H1 (cell line): ENCODE measurements at regions not wholly inside any gene's neighbourhood (a gene's known extent, or its start where the extent isn't known, plus 50 kb on each side); places are given as distances from the start of the nearest gene placed in this dataset.

Experiments
- CBX8 ChIP-seq: fragments of 300-800, 300-1000 bp; sonication (generic); IDR thresholded peaks from 2 replicates; pipeline ENCODE4 v1.7.1; 2016; ENCODE audit warnings: low read depth, low read length, borderline replicate concordance
- CEBPB ChIP-seq: IDR thresholded peaks from 2 replicates; pipeline ENCODE4 v1.6.1; 2012; ENCODE audit warnings: low read depth, low read length
- KDM5A ChIP-seq: fragments of 200-600 bp; IDR thresholded peaks from 2 replicates; pipeline ENCODE4 v1.7.1; 2012; ENCODE audit warnings: mild to moderate bottlenecking, low read length, inconsistent platforms, mixed read lengths
- SIRT6 ChIP-seq: IDR thresholded peaks from one replicate; pipeline ENCODE4 v1.7.1; 2012; ENCODE audit warnings: low read length, inconsistent platforms
- TAF1 ChIP-seq: IDR thresholded peaks from 2 replicates; pipeline ENCODE4 v1.6.1; 2011; ENCODE audit warnings: mild to moderate bottlenecking, low read depth, low read length
- TF ChIP-seq, protein P1 (sequence below): fragments of 300-600 bp; sonication (generic); IDR thresholded peaks from 2 replicates; pipeline ENCODE4 v1.7.1; 2012; ENCODE audit warnings: low read length, moderate library complexity, mild to moderate bottlenecking, inconsistent platforms; ENCODE audit not compliant: insufficient replicate concordance

DNA sequence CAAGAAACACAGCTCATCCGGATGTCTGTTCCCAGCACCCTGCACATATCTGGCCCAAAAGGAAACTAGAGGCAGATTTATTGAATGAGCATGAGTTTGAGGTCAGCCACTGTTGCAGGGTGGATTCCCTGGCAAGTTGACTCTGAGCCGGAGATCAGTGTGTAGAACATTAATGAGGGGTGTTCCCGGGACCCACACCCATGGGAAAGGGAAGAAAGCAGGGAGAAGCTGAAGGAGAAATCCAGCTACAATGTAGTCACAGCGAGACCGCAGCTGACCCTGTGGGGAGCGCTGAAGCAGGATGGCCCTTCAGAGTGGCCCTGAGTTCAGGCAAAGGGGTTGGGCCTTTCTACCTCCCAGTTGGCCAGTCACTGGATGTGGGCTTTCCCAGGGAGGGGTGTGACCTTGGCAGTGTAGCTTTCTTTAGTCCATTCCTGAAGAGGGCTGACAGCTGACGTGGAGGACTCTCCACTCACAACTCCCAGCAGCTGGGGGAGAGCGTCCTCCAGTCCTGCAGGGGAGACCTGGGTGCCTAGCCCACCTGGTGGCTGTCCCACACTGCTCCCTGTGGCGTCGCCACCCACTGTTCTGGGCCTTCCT is 324.2 kb upstream of the ZMIZ1 start (continued):
- TF ChIP-seq, protein P1, sequence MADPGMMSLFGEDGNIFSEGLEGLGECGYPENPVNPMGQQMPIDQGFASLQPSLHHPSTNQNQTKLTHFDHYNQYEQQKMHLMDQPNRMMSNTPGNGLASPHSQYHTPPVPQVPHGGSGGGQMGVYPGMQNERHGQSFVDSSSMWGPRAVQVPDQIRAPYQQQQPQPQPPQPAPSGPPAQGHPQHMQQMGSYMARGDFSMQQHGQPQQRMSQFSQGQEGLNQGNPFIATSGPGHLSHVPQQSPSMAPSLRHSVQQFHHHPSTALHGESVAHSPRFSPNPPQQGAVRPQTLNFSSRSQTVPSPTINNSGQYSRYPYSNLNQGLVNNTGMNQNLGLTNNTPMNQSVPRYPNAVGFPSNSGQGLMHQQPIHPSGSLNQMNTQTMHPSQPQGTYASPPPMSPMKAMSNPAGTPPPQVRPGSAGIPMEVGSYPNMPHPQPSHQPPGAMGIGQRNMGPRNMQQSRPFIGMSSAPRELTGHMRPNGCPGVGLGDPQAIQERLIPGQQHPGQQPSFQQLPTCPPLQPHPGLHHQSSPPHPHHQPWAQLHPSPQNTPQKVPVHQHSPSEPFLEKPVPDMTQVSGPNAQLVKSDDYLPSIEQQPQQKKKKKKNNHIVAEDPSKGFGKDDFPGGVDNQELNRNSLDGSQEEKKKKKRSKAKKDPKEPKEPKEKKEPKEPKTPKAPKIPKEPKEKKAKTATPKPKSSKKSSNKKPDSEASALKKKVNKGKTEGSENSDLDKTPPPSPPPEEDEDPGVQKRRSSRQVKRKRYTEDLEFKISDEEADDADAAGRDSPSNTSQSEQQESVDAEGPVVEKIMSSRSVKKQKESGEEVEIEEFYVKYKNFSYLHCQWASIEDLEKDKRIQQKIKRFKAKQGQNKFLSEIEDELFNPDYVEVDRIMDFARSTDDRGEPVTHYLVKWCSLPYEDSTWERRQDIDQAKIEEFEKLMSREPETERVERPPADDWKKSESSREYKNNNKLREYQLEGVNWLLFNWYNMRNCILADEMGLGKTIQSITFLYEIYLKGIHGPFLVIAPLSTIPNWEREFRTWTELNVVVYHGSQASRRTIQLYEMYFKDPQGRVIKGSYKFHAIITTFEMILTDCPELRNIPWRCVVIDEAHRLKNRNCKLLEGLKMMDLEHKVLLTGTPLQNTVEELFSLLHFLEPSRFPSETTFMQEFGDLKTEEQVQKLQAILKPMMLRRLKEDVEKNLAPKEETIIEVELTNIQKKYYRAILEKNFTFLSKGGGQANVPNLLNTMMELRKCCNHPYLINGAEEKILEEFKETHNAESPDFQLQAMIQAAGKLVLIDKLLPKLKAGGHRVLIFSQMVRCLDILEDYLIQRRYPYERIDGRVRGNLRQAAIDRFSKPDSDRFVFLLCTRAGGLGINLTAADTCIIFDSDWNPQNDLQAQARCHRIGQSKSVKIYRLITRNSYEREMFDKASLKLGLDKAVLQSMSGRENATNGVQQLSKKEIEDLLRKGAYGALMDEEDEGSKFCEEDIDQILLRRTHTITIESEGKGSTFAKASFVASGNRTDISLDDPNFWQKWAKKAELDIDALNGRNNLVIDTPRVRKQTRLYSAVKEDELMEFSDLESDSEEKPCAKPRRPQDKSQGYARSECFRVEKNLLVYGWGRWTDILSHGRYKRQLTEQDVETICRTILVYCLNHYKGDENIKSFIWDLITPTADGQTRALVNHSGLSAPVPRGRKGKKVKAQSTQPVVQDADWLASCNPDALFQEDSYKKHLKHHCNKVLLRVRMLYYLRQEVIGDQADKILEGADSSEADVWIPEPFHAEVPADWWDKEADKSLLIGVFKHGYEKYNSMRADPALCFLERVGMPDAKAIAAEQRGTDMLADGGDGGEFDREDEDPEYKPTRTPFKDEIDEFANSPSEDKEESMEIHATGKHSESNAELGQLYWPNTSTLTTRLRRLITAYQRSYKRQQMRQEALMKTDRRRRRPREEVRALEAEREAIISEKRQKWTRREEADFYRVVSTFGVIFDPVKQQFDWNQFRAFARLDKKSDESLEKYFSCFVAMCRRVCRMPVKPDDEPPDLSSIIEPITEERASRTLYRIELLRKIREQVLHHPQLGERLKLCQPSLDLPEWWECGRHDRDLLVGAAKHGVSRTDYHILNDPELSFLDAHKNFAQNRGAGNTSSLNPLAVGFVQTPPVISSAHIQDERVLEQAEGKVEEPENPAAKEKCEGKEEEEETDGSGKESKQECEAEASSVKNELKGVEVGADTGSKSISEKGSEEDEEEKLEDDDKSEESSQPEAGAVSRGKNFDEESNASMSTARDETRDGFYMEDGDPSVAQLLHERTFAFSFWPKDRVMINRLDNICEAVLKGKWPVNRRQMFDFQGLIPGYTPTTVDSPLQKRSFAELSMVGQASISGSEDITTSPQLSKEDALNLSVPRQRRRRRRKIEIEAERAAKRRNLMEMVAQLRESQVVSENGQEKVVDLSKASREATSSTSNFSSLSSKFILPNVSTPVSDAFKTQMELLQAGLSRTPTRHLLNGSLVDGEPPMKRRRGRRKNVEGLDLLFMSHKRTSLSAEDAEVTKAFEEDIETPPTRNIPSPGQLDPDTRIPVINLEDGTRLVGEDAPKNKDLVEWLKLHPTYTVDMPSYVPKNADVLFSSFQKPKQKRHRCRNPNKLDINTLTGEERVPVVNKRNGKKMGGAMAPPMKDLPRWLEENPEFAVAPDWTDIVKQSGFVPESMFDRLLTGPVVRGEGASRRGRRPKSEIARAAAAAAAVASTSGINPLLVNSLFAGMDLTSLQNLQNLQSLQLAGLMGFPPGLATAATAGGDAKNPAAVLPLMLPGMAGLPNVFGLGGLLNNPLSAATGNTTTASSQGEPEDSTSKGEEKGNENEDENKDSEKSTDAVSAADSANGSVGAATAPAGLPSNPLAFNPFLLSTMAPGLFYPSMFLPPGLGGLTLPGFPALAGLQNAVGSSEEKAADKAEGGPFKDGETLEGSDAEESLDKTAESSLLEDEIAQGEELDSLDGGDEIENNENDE = no peak
- TF ChIP-seq CEBPB = no peak
- no peak for TF ChIP-seq CBX8
- TF ChIP-seq SIRT6 = no peak
- no peak for TF ChIP-seq TAF1
- no peak for TF ChIP-seq KDM5A
